ENCODE measurements at regions not wholly inside any gene's neighbourhood (a gene's known extent, or its start where the extent isn't known, plus 50 kb on each side); places are given as distances from the start of the nearest gene placed in this dataset.
A peak's percentile ranks its signal among the peaks of the same experiment; 100 is the strongest.

DNA sequence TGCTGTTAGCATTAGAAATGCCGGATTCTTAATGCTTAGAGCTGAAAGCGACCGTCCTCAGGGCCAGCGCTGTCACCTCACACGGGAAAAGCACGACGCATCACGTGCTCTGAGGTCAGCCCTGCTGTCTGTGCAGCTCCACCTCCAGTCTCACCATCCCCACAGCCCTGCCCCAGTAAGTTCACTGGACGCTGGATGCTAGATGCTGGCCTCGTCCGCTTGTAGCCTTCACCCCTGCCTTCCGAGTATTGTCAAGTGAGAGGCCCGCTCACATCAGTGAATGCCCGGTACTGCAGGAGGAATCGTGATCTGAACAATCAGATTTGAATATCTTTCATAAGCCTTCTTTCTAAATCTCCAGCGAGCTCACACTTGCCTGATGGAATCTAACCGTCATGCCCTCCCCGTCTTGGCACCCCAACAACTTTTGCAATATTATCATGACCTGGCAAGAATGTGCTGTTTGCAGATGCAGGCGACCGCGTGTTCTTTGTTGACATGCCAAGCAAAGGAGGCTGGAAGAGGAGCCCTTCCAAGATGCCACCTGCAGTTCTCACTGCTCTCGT lies 64.9 kb downstream of the DLL1 start:
- no peak for TF ChIP-seq POLR2AphosphoS5 (IDR thresholded peaks at IDR 0.05; ENCODE audit: insufficient read depth, low read depth, low read length)
- peak; percentile 16 for TF ChIP-seq MAX (IDR thresholded peaks at IDR 0.05; ENCODE audit: insufficient read depth, insufficient read length)
- no peak for TF ChIP-seq CTCF (IDR thresholded peaks at IDR 0.05; ENCODE audit: extremely low read depth in 1 of 2, insufficient read depth in 1 of 2, low read depth in 1 of 2, low read length in 2 of 2)
